Trophoblast cell (in vitro differentiated cells and primary cell): ENCODE measurements at regions not wholly inside any gene's neighbourhood (a gene's known extent, or its start where the extent isn't known, plus 50 kb on each side); places are given as distances from the start of the nearest gene placed in this dataset.

ENCODE experiments used
- DNase-seq, 2 donors: peaks; one replicate each; pipeline ENCODE4 v3.0.0-alpha.2; 2016
- H2AFZ ChIP-seq: 2 replicates; pipeline ENCODE4 v1.6.1; 2013; ENCODE audit warnings: low read length, moderate library complexity, mild to moderate bottlenecking; ENCODE audit not compliant: insufficient read depth, poor library complexity
- H2AK5ac ChIP-seq: 2 replicates; pipeline ENCODE4 v1.6.1; 2013; ENCODE audit warnings: mild to moderate bottlenecking, low read length
- H2BK120ac ChIP-seq: 2 replicates; pipeline ENCODE4 v1.6.1; 2013; ENCODE audit warnings: low read length, mild to moderate bottlenecking, moderate library complexity; ENCODE audit not compliant: insufficient read depth, poor library complexity
- H2BK12ac ChIP-seq: 2 replicates; pipeline ENCODE4 v1.6.1; 2013; ENCODE audit warnings: mild to moderate bottlenecking, low read length, moderate library complexity
- H2BK5ac ChIP-seq: 2 replicates; pipeline ENCODE4 v1.6.1; 2013; ENCODE audit warnings: low read length, low read depth, moderate library complexity, mild to moderate bottlenecking; ENCODE audit not compliant: poor library complexity
- H3K14ac ChIP-seq: 2 replicates; pipeline ENCODE4 v1.6.1; 2013; ENCODE audit warnings: mild to moderate bottlenecking, low read length
- H3K18ac ChIP-seq: 2 replicates; pipeline ENCODE4 v1.6.1; 2013; ENCODE audit warnings: mild to moderate bottlenecking, low read length
- H3K23ac ChIP-seq: 2 replicates; pipeline ENCODE4 v1.6.1; 2013; ENCODE audit warnings: low read length
- H3K27ac ChIP-seq: 2 replicates; pipeline ENCODE4 v1.5.1; 2013; ENCODE audit warnings: low read depth, mild to moderate bottlenecking, inconsistent platforms, low read length, moderate library complexity
- H3K27me3 ChIP-seq: 2 replicates; pipeline ENCODE4 v1.6.1; 2013; ENCODE audit warnings: inconsistent platforms, mild to moderate bottlenecking, low read length, moderate library complexity; ENCODE audit not compliant: insufficient read depth
- H3K36me3 ChIP-seq, 2 experiments: 1 replicate in 1 of 2; 2 replicates in 1 of 2; pipeline ENCODE4 v1.6.1; 2013; ENCODE audit warnings: low read length in 2 of 2, mild to moderate bottlenecking in 2 of 2, moderate library complexity in 1 of 2; ENCODE audit not compliant: insufficient read depth in 2 of 2, control insufficient read depth in 1 of 2
- H3K4ac ChIP-seq: 2 replicates; pipeline ENCODE4 v1.6.1; 2013; ENCODE audit warnings: low read depth, mild to moderate bottlenecking, low read length, moderate library complexity
- H3K4me1 ChIP-seq, 2 experiments: 1 replicate in 1 of 2; 2 replicates in 1 of 2; pipeline ENCODE4 v1.6.1; 2013; ENCODE audit warnings: low read length in 2 of 2, mild to moderate bottlenecking in 2 of 2, moderate library complexity in 1 of 2; ENCODE audit not compliant: insufficient read depth in 2 of 2, control insufficient read depth in 1 of 2
- H3K4me2 ChIP-seq: 2 replicates; pipeline ENCODE4 v1.6.1; 2013; ENCODE audit warnings: inconsistent platforms, mild to moderate bottlenecking, low read length, moderate library complexity
- H3K4me3 ChIP-seq: 2 replicates; pipeline ENCODE4 v1.5.1; 2013; ENCODE audit warnings: mild to moderate bottlenecking, low read depth, low read length, inconsistent platforms
- H3K79me1 ChIP-seq: one replicate; pipeline ENCODE4 v1.6.1; 2013; ENCODE audit warnings: low read length
- H3K79me2 ChIP-seq: 2 replicates; pipeline ENCODE4 v1.6.1; 2013; ENCODE audit warnings: low read length, mild to moderate bottlenecking; ENCODE audit not compliant: control insufficient read depth, insufficient read depth, poor library complexity
- H3K9ac ChIP-seq: 2 replicates; pipeline ENCODE4 v1.6.1; 2013; ENCODE audit warnings: mild to moderate bottlenecking, low read length
- H3K9me3 ChIP-seq: 2 replicates; pipeline ENCODE4 v1.6.1; 2013; ENCODE audit warnings: low read depth, mild to moderate bottlenecking, control low read depth, inconsistent platforms, low read length; ENCODE audit not compliant: insufficient read depth
- H4K12ac ChIP-seq: 2 replicates; pipeline ENCODE4 v1.6.1; 2013; ENCODE audit warnings: low read depth, mild to moderate bottlenecking, low read length, moderate library complexity
- H4K8ac ChIP-seq: 2 replicates; pipeline ENCODE4 v1.6.1; 2013; ENCODE audit warnings: low read depth, mild to moderate bottlenecking, low read length, moderate library complexity
- H4K91ac ChIP-seq: one replicate; pipeline ENCODE4 v1.6.1; 2013; ENCODE audit warnings: low read depth, mild to moderate bottlenecking, low read length, moderate library complexity
- WGBS: extraction: QIAGEN DNeasy Blood & Tissue Kit; methylation state at CpG from one replicate; pipeline ENCODE4 v1.1.7; 2013; ENCODE audit warnings: missing lambda C conversion rate; ENCODE audit not compliant: insufficient read length, insufficient coverage; ENCODE audit errors: extremely low coverage; 5-methylcytosine and 5-hydroxymethylcytosine counted together

- H2AFZ ChIP-seq: no peak overlapping the region
- H3K9ac ChIP-seq: no peak overlapping the region
- H3K27me3 ChIP-seq: no peaks in the 10 kb centered on the region
- H2BK120ac ChIP-seq: no peak overlapping the region
- H4K91ac ChIP-seq: no peak overlapping the region
- H2BK5ac ChIP-seq: no peak overlapping the region
- H3K79me2 ChIP-seq: no peaks in the 10 kb centered on the region
- no CpG with 5 or more reads among the region's 1 CpG for WGBS
- DNase-seq: no peak
- no peaks in the 10 kb centered on the region for H3K9me3 ChIP-seq
- H3K18ac ChIP-seq: no peak overlapping the region
- H4K12ac ChIP-seq: no peak overlapping the region
- no peak overlapping the region for H3K23ac ChIP-seq
- no peak overlapping the region for H3K4me2 ChIP-seq
- no peak overlapping the region for H2AK5ac ChIP-seq
- no peak overlapping the region for H3K4ac ChIP-seq
- H3K4me1 ChIP-seq: no peaks in the 10 kb centered on the region
- no peaks in the 10 kb centered on the region for H3K79me1 ChIP-seq
- no peak overlapping the region for H3K27ac ChIP-seq
- no peak overlapping the region for H3K4me3 ChIP-seq
- no peaks in the 10 kb centered on the region for H3K36me3 ChIP-seq
- H4K8ac ChIP-seq: no peak overlapping the region
- H3K14ac ChIP-seq: no peak overlapping the region
- no peak overlapping the region for H2BK12ac ChIP-seq
Observed at GRCh38 chr3:140827894-140828293, 113.7 kb upstream of the SLC25A36 start.

- Histone ChIP-seq H2AK5ac (no peak overlapping the region), H3K4me3 (no peak overlapping the region), H4K8ac (no peak overlapping the region), H3K4me2 (no peak overlapping the region), H4K12ac (no peak overlapping the region), H3K79me2 (no peaks in the 10 kb centered on the region), H2AFZ (no peak overlapping the region), H3K79me1 (no peaks in the 10 kb centered on the region), H4K91ac (no peak overlapping the region), H3K9me3 (no peaks in the 10 kb centered on the region), H3K27ac (no peak overlapping the region), H3K23ac (no peak overlapping the region), H2BK120ac (no peak overlapping the region), H2BK5ac (no peak overlapping the region), H3K4ac (no peak overlapping the region), H2BK12ac (no peak overlapping the region), H3K36me3 (no peaks in the 10 kb centered on the region), H3K4me1 (no peaks in the 10 kb centered on the region), H3K9ac (no peak overlapping the region), H3K14ac (no peak overlapping the region), H3K18ac (no peak overlapping the region), H3K27me3 (no peaks in the 10 kb centered on the region)
- no CpG with 5 or more reads among the region's 1 CpG for WGBS
- no peak for DNase-seq
Observed at GRCh38 chr3:140828585-140828984, 113.1 kb upstream of the SLC25A36 start.

GRCh38 chr3:140829796-140830195 lies 111.8 kb upstream of the SLC25A36 start:
- H3K23ac ChIP-seq: no peak overlapping the region
- no peaks in the 10 kb centered on the region for H3K9me3 ChIP-seq
- no peak overlapping the region for H3K27ac ChIP-seq
- no CpG with 5 or more reads among the region's 1 CpG for WGBS
- no peaks in the 10 kb centered on the region for H3K36me3 ChIP-seq
- H3K4me2 ChIP-seq: no peak overlapping the region
- H2AK5ac ChIP-seq: no peak overlapping the region
- H3K79me2 ChIP-seq: no peaks in the 10 kb centered on the region
- no peak overlapping the region for H2BK12ac ChIP-seq
- no peaks in the 10 kb centered on the region for H3K27me3 ChIP-seq
- H4K91ac ChIP-seq: no peak overlapping the region
- H3K4me1 ChIP-seq: no peaks in the 10 kb centered on the region
- no peak overlapping the region for H4K12ac ChIP-seq
- no peak overlapping the region for H2AFZ ChIP-seq
- DNase-seq: no peak
- no peak overlapping the region for H4K8ac ChIP-seq
- H3K4ac ChIP-seq: no peak overlapping the region
- H3K14ac ChIP-seq: no peak overlapping the region
- no peaks in the 10 kb centered on the region for H3K79me1 ChIP-seq
- H2BK120ac ChIP-seq: no peak overlapping the region
- no peak overlapping the region for H3K4me3 ChIP-seq
- no peak overlapping the region for H3K18ac ChIP-seq
- H2BK5ac ChIP-seq: no peak overlapping the region
- no peak overlapping the region for H3K9ac ChIP-seq

- no peak overlapping the region for H3K9ac ChIP-seq
- no peak overlapping the region for H3K4me3 ChIP-seq
- no peak overlapping the region for H3K4ac ChIP-seq
- H3K9me3 ChIP-seq: no peaks in the 10 kb centered on the region
- H3K27ac ChIP-seq: no peak overlapping the region
- no peak overlapping the region for H4K91ac ChIP-seq
- no peak overlapping the region for H3K14ac ChIP-seq
- no peak overlapping the region for H2AK5ac ChIP-seq
- no peaks in the 10 kb centered on the region for H3K27me3 ChIP-seq
- H3K23ac ChIP-seq: no peak overlapping the region
- DNase-seq: no peak
- H2BK12ac ChIP-seq: no peak overlapping the region
- H3K4me2 ChIP-seq: no peak overlapping the region
- no peak overlapping the region for H2AFZ ChIP-seq
- H2BK5ac ChIP-seq: no peak overlapping the region
- H3K4me1 ChIP-seq: no peaks in the 10 kb centered on the region
- H3K79me2 ChIP-seq: no peaks in the 10 kb centered on the region
- no peaks in the 10 kb centered on the region for H3K79me1 ChIP-seq
- no peak overlapping the region for H4K8ac ChIP-seq
- no peak overlapping the region for H3K18ac ChIP-seq
- H2BK120ac ChIP-seq: no peak overlapping the region
- no peaks in the 10 kb centered on the region for H3K36me3 ChIP-seq
- no peak overlapping the region for H4K12ac ChIP-seq
- WGBS: no CpG with 5 or more reads among the region's 1 CpG
Observed at GRCh38 chr3:140830391-140830790, 111.2 kb upstream of the SLC25A36 start.
